Heart left ventricle (tissue), 16 donors: ENCODE measurements at regions not wholly inside any gene's neighbourhood (a gene's known extent, or its start where the extent isn't known, plus 50 kb on each side); places are given as distances from the start of the nearest gene placed in this dataset.
A peak's percentile ranks its signal among the peaks of the same experiment; 100 is the strongest.

Source experiments
- ATAC-seq, 4 donors: fragments of 200-7000 bp; cut with Tn5 transposase; one replicate each; pipeline ENCODE4 v1.9.1; 2020 to 2022; ENCODE audit warnings: moderate library complexity in 4 of 4, mild to moderate bottlenecking in 3 of 4, moderate number of reproducible peaks in 1 of 4
- DNase-seq, 5 donors: peaks; one replicate each; pipeline ENCODE4 v3.0.0-alpha.2; 2020
- H3K27ac ChIP-seq, 12 donors: fragments of 200-600 bp; sonication (generic) in 4 of 12; one replicate each; pipeline versions ENCODE4 v1.5.0 to v1.8.0; 2016 to 2022; ENCODE audit warnings: mild to moderate bottlenecking in 2 of 12
- H3K27me3 ChIP-seq, 9 donors: fragments of 200-600 bp; sonication (generic) in 2 of 9; one replicate each; pipeline versions ENCODE4 v1.5.1 to v1.8.0; 2016 to 2022; ENCODE audit warnings: mild to moderate bottlenecking in 3 of 9
- H3K36me3 ChIP-seq, 9 donors: fragments of 200-600 bp; sonication (generic) in 2 of 9; one replicate each; pipeline versions ENCODE4 v1.5.0 to v1.8.0; 2018 to 2022; ENCODE audit warnings: mild to moderate bottlenecking in 2 of 9
- H3K4me1 ChIP-seq, 12 donors: fragments of 200-600 bp; sonication (generic) in 4 of 12; one replicate each; pipeline versions ENCODE4 v1.5.0 to v1.8.0; 2016 to 2022; ENCODE audit warnings: mild to moderate bottlenecking in 3 of 12
- H3K4me3 ChIP-seq, 12 donors: fragments of 200-600 bp; sonication (generic) in 4 of 12; one replicate each; pipeline versions ENCODE4 v1.5.0 to v1.8.0; 2017 to 2022; ENCODE audit warnings: mild to moderate bottlenecking in 9 of 12, moderate library complexity in 4 of 12
- H3K9me3 ChIP-seq, 12 donors: fragments of 200-600 bp; sonication (generic) in 4 of 12; one replicate each; pipeline versions ENCODE4 v1.5.0 to v1.8.0; 2016 to 2022; ENCODE audit warnings: mild to moderate bottlenecking in 1 of 12
- CTCF ChIP-seq, 12 donors: fragments of 200-600 bp; sonication (generic) in 4 of 12; IDR thresholded peaks; one replicate each; pipeline versions ENCODE4 v1.5.0 to v1.8.0; 2018 to 2022; ENCODE audit warnings: antibody characterized with exemption in 12 of 12, mild to moderate bottlenecking in 5 of 12
- POLR2A ChIP-seq, 2 donors: fragments of 450-650 bp; IDR thresholded peaks; one replicate each; pipeline ENCODE4 v1.6.1; 2017; ENCODE audit warnings: antibody characterized with exemption in 2 of 2, mild to moderate bottlenecking in 2 of 2, moderate library complexity in 2 of 2
- WGBS, 4 donors: extraction: QIAGEN DNeasy Blood & Tissue Kit in 2 of 4; methylation state at CpG; one replicate each; pipeline versions ENCODE4 v1.1.5 to v1.1.7; 2013 to 2018; 5-methylcytosine and 5-hydroxymethylcytosine counted together
- intact Hi-C, 10 donors: fragments of 100-400 bp; cut with DNase I; formaldehyde crosslinking; loops; one replicate each; pipeline versions ENCODE4 v1.11.1 to v1.14.2; 2022
- donor health status: ischemic (EF 13 %, LVEDD 7.1; RV severe dilation, severe dysfunction).
- donor health status: healthy with polysubstance abuse.
- donor health status: DM: no; HTN: yes; CAD: no.
- donor health status: DM: no; HTN: no; CAD: no.
- donor health status: ischemic (EF 25% LVEDD 6.9; RV normal size, moderate dysfunction).
- donor health status: ischemic (EF 25% LVEDD 5.7; RV mildly dilated, moderate dysfunction).
- donor health status: healthy.
- donor health status: DM: yes; HTN: yes; CAD: no.
- donor health status: ischemic (EF 35%, LVEDD 5.7; RV mildly dilated, moderate dysfunction).
- donor health status: nonischemic (EF 11% LVEDD 7.7; RV severe dilation, severe dysfunction).
- donor health status: DM: yes; HTN: yes; CAD: no.
- donor health status: PGD.
- donor health status: ischemic (EF 29% LVEDD 5.4; RV normal size, mild dysfunction).
- donor health status: nonischemic (EF 23%, LVEDD 6.1; RV moderate dilation, normal function).

- Histone ChIP-seq H3K27ac (no peak overlapping the region), H3K9me3 (no peaks in the 10 kb centered on the region), H3K4me1 (peaks cover 0 to 28% (median 9%) of the 10 kb centered on the region in 12 donors), H3K27me3 (no peaks in the 10 kb centered on the region), H3K36me3 (no peaks in the 10 kb centered on the region), H3K4me3 (no peak overlapping the region)
- TF ChIP-seq CTCF (IDR thresholded peaks at IDR 0.05) (no peak), POLR2A (IDR thresholded peaks at IDR 0.05) (no peak)
- 94 to 97% (median 96%) methylated on average over 11 of the region's 11 CpGs for WGBS, 4 donors
- peak in 1 of 5 donors; percentile 18 for DNase-seq
- intact Hi-C loops, result no loop called here
- no peak for ATAC-seq
Measured at GRCh38 chr10:78966182-78966787, 102.5 kb upstream of the ZMIZ1 start.

GRCh38 chr10:78966844-78967488 is 101.8 kb upstream of the ZMIZ1 start:
- WGBS, 4 donors, result 93 to 96% (median 94%) methylated on average over 7 to 8 of the region's 8 CpGs
- DNase-seq, result peak in 1 of 5 donors; percentile 28
- no peak overlapping the region for H3K27ac ChIP-seq
- TF ChIP-seq CTCF (IDR thresholded peaks at IDR 0.05) (no peak), POLR2A (IDR thresholded peaks at IDR 0.05) (no peak)
- H3K9me3 ChIP-seq, result no peaks in the 10 kb centered on the region
- ATAC-seq, result no peak
- H3K27me3 ChIP-seq, result no peaks in the 10 kb centered on the region
- peaks cover 0 to 30% (median 10%) of the 10 kb centered on the region in 12 donors for H3K4me1 ChIP-seq
- no peak overlapping the region for H3K4me3 ChIP-seq
- no peaks in the 10 kb centered on the region for H3K36me3 ChIP-seq
- intact Hi-C loops, result no loop called here

- peaks cover 5 to 39% (median 21%) of the 10 kb centered on the region in 12 donors for H3K4me1 ChIP-seq
- no peaks in the 10 kb centered on the region for H3K9me3 ChIP-seq
- H3K36me3 ChIP-seq, result no peaks in the 10 kb centered on the region
- no peak for TF ChIP-seq CTCF (IDR thresholded peaks at IDR 0.05)
- no peak for TF ChIP-seq POLR2A (IDR thresholded peaks at IDR 0.05)
- WGBS, 4 donors, result 90 to 94% (median 92%) methylated on average over 7 to 9 of the region's 9 CpGs
- H3K27me3 ChIP-seq, result no peaks in the 10 kb centered on the region
- ATAC-seq (no peak), DNase-seq (peak in 1 of 5 donors; percentile 36)
- intact Hi-C loops, result no loop called here
- H3K27ac ChIP-seq, result no peak overlapping the region
- no peak overlapping the region for H3K4me3 ChIP-seq
Measured at GRCh38 chr10:78968300-78968942, 100.3 kb upstream of the ZMIZ1 start.

- peak in 1 of 5 donors; percentile 37 for DNase-seq
- intact Hi-C loops, result no loop called here
- TF ChIP-seq POLR2A (IDR thresholded peaks at IDR 0.05), result no peak
- no peak for TF ChIP-seq CTCF (IDR thresholded peaks at IDR 0.05)
- Histone ChIP-seq H3K4me1 (peaks cover 5 to 36% (median 18%) of the 10 kb centered on the region in 12 donors), H3K27me3 (no peaks in the 10 kb centered on the region), H3K27ac (no peak overlapping the region), H3K36me3 (no peaks in the 10 kb centered on the region), H3K9me3 (no peaks in the 10 kb centered on the region), H3K4me3 (no peak overlapping the region)
- 84 to 95% (median 88%) methylated on average over 3 of the region's 3 CpGs for WGBS, 4 donors
- no peak for ATAC-seq
Measured at GRCh38 chr10:78968943-78969342, 99.8 kb upstream of the ZMIZ1 start.
